ENCODE measurements at regions not wholly inside any gene's neighbourhood (a gene's known extent, or its start where the extent isn't known, plus 50 kb on each side); places are given as distances from the start of the nearest gene placed in this dataset.

DNA sequence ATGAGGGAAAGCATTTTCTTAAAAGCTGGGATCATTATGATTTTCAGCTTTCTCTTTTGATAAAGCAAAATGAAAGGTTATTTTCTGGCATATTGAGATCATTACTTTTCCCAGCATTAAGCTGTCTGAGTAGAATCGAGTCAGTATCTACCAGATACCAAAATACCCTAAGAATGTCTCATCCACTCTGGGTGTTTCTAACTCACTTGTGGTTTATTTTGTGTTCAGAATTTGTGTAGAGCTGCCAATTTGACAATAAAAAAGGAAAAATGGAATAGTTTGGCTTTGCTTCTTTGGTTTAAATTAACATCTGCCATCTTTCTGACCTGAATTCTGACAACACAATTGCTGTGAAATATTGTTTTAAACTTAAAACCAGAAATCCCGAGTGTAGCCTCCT is 438.7 kb upstream of the ARGLU1 start:
- TF ChIP-seq, protein P1, sequence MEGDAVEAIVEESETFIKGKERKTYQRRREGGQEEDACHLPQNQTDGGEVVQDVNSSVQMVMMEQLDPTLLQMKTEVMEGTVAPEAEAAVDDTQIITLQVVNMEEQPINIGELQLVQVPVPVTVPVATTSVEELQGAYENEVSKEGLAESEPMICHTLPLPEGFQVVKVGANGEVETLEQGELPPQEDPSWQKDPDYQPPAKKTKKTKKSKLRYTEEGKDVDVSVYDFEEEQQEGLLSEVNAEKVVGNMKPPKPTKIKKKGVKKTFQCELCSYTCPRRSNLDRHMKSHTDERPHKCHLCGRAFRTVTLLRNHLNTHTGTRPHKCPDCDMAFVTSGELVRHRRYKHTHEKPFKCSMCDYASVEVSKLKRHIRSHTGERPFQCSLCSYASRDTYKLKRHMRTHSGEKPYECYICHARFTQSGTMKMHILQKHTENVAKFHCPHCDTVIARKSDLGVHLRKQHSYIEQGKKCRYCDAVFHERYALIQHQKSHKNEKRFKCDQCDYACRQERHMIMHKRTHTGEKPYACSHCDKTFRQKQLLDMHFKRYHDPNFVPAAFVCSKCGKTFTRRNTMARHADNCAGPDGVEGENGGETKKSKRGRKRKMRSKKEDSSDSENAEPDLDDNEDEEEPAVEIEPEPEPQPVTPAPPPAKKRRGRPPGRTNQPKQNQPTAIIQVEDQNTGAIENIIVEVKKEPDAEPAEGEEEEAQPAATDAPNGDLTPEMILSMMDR (IDR thresholded peaks at IDR 0.05; ENCODE audit: insufficient read depth, low read depth, low read length): no peak
- ChIA-PET CTCF (no interaction called here), POLR2A (interaction anchor here (0.6 kb wide), 1 partner anchor 14 kb away, joined by 3 read pairs; no protein-coding TSS in a partner anchor)
- no peaks in the 10 kb centered on the region for H3K36me3 ChIP-seq (ENCODE audit: control insufficient read depth, insufficient read depth, low read length)
- H3K4me3 ChIP-seq (ENCODE audit: low read depth, low read length): no peak overlapping the region
- no peak for DNase-seq (ENCODE audit: low read depth)
- no peaks in the 10 kb centered on the region for H3K27me3 ChIP-seq (ENCODE audit: control insufficient read depth, insufficient read depth, low read length)

DNA sequence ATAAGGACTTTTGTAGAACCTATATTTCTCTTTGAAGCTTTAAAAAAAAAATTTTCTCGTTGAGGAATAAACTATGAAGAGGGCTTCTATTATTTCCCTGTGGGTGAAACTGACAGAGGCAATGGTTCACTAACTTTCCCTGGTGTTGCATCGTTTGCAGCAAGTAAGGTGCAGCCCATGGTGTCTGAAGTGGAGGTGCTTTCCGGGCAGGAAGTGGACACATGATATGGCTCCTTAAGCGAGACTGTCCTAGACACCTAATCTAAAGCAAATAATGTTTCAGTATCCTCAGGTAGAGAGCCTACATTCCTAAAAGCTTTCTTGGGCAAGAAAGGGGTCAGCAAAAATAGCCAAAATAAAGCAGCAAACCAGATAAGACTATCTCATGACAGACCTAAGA is 437.6 kb upstream of the ARGLU1 start:
- CTCF ChIA-PET: interaction anchor here (1.7 kb wide), 1 partner anchor 15 kb away, joined by 3 read pairs; no protein-coding TSS in a partner anchor
- TF ChIP-seq, protein P1 (IDR thresholded peaks at IDR 0.05; ENCODE audit: insufficient read depth, low read depth, low read length): no peak
- POLR2A ChIA-PET: no interaction called here
- no peaks in the 10 kb centered on the region for H3K27me3 ChIP-seq (ENCODE audit: control insufficient read depth, insufficient read depth, low read length)
- no peak overlapping the region for H3K4me3 ChIP-seq (ENCODE audit: low read depth, low read length)
- DNase-seq (ENCODE audit: low read depth): no peak
- H3K36me3 ChIP-seq (ENCODE audit: control insufficient read depth, insufficient read depth, low read length): no peaks in the 10 kb centered on the region

DNA sequence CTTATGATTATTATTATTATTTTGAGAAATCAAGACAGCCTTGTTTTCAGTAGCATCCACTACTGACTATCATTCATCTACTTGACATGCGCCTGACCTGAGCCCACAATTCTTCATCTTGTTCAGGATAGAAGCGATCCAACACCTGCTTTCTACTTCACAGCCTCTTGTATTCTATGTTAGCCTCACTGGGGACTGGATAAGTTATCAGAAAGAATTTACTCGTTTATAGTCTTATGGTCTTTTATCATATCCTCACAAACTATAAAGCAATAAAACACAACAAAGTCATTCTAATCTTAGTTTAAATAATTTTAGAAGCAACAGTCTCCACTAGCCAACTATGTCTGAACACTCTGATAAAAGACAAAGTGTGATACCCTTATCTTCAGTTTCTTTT is 436.0 kb upstream of the ARGLU1 start:
- POLR2A ChIA-PET: no interaction called here
- Histone ChIP-seq H3K27me3 (ENCODE audit: control insufficient read depth, insufficient read depth, low read length) (no peaks in the 10 kb centered on the region), H3K36me3 (ENCODE audit: control insufficient read depth, insufficient read depth, low read length) (no peaks in the 10 kb centered on the region), H3K4me3 (ENCODE audit: low read depth, low read length) (no peak overlapping the region)
- CTCF ChIA-PET: interaction anchor here (1.7 kb wide), 1 partner anchor 13 kb away, joined by 3 read pairs; no protein-coding TSS in a partner anchor
- no peak for DNase-seq (ENCODE audit: low read depth)
- TF ChIP-seq, protein P1 (IDR thresholded peaks at IDR 0.05; ENCODE audit: insufficient read depth, low read depth, low read length): no peak

DNA sequence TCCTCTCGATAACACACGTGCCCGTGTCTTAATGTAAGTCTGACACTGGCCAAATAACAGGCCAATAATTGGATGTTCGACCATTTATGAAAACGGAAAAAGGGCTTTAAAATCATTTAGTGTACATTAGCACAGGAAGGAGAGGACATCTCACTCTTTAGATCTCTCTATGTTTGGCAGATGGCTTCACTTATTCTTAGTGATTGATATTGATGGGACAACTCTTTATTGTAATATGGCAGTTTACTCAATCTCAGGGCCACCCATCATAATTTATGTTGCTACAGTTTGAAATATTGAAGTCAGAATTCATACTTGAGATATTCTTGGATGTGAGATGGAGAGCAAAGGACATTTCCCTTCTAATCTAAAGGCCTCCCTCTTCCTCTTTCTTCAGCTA is 430.7 kb upstream of the ARGLU1 start:
- DNase-seq (ENCODE audit: low read depth): no peak
- H3K36me3 ChIP-seq (ENCODE audit: control insufficient read depth, insufficient read depth, low read length): no peaks in the 10 kb centered on the region
- ChIA-PET POLR2A (interaction anchor here (0.6 kb wide), 1 partner anchor 81 kb away, joined by 4 read pairs; no protein-coding TSS in a partner anchor), CTCF (no interaction called here)
- TF ChIP-seq, protein P1 (IDR thresholded peaks at IDR 0.05; ENCODE audit: insufficient read depth, low read depth, low read length): no peak
- no peaks in the 10 kb centered on the region for H3K27me3 ChIP-seq (ENCODE audit: control insufficient read depth, insufficient read depth, low read length)
- no peak overlapping the region for H3K4me3 ChIP-seq (ENCODE audit: low read depth, low read length)

DNA sequence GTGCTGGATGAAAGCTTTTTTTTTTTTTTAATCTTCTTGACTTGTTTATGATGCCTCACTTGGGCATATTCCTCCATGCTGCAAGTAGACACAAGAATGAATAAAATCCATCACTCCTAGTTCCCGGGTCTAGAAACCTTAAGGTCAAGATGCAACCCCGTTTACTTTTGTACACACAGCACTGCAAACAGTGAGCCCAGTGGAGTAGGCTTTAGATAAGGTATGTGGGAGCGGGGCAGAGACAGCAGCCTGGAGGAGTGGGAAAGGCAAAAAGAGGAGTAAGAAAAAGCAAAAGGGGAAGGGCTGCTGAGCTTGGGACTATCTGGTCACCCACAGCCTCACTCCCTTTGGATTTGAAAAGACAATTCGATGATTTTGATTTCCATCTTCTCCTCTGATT is 429.8 kb upstream of the ARGLU1 start:
- POLR2A ChIA-PET: no interaction called here
- Histone ChIP-seq H3K27me3 (ENCODE audit: control insufficient read depth, insufficient read depth, low read length) (no peaks in the 10 kb centered on the region), H3K4me3 (ENCODE audit: low read depth, low read length) (no peak overlapping the region), H3K36me3 (ENCODE audit: control insufficient read depth, insufficient read depth, low read length) (no peaks in the 10 kb centered on the region)
- CTCF ChIA-PET: interaction anchor here (0.6 kb wide), 1 partner anchor 208 kb away, joined by 3 read pairs; no protein-coding TSS in a partner anchor
- DNase-seq (ENCODE audit: low read depth): no peak
- TF ChIP-seq, protein P1 (IDR thresholded peaks at IDR 0.05; ENCODE audit: insufficient read depth, low read depth, low read length): no peak

Data from BJ (cell line).